B cell (primary cell): ENCODE measurements at regions not wholly inside any gene's neighbourhood (a gene's known extent, or its start where the extent isn't known, plus 50 kb on each side); places are given as distances from the start of the nearest gene placed in this dataset.

Experiments used
- ATAC-seq: fragments of 200-7000 bp; cut with Tn5 transposase; one replicate; pipeline ENCODE4 v1.10.0; 2021; ENCODE audit warnings: low read depth, mild to moderate bottlenecking, moderate number of reproducible peaks, moderate library complexity
- CTCF ChIA-PET: fragments of 350-600 bp; sonication (Branson Sonifier 250); formaldehyde crosslinking; loops from one replicate; lab custom pipeline; 2021; ENCODE audit warnings: antibody characterized with exemption, inconsistent platforms; lab: Charles Lee
- POLR2A ChIA-PET: fragments of 350-600 bp; sonication (Branson Sonifier 250); formaldehyde crosslinking; loops from one replicate; lab custom pipeline; 2021; ENCODE audit warnings: antibody characterized with exemption; lab: Charles Lee
- DNase-seq: peaks from one replicate; pipeline ENCODE4 v3.0.0; 2013
- H2AFZ ChIP-seq: 2 replicates; pipeline ENCODE4 v1.6.1; 2012; ENCODE audit warnings: mild to moderate bottlenecking, low read depth, low read length; ENCODE audit not compliant: insufficient read depth, poor library complexity, severe bottlenecking
- H3K27ac ChIP-seq, 2 donors: 1 replicate in 1 of 2; 2 replicates in 1 of 2; pipeline ENCODE4 v1.5.1; 2012 to 2013; ENCODE audit warnings: low read length in 2 of 2, mild to moderate bottlenecking in 2 of 2, moderate library complexity in 1 of 2
- H3K27me3 ChIP-seq, 4 experiments: fragments of 200-600 bp in 1 of 4; sonication (generic) in 1 of 4; replicated peaks in 1 of 4; 1 replicate in 2 of 4; 2 replicates in 2 of 4; pipeline versions ENCODE4 v1.6.1 to v1.7.0; 2013 to 2016; ENCODE audit warnings: low read length in 3 of 4, mild to moderate bottlenecking in 2 of 4, mixed read lengths in 1 of 4, moderate library complexity in 1 of 4; ENCODE audit not compliant: insufficient read depth in 4 of 4, control insufficient read depth in 3 of 4; ENCODE audit errors: control extremely low read depth in 1 of 4
- H3K36me3 ChIP-seq, 2 experiments: replicated peaks in 1 of 2; 1 replicate in 1 of 2; 2 replicates in 1 of 2; pipeline versions ENCODE4 v1.6.1 to v1.7.1; 2013; ENCODE audit warnings: low read length in 1 of 2; ENCODE audit not compliant: insufficient read depth in 2 of 2, control insufficient read depth in 1 of 2; ENCODE audit errors: control extremely low read depth in 1 of 2, extremely low read depth in 1 of 2
- H3K4me1 ChIP-seq, 2 donors: fragments of 200-600 bp in 1 of 2; sonication (generic) in 1 of 2; 1 replicate in 1 of 2; 2 replicates in 1 of 2; pipeline versions ENCODE4 v1.5.1 to v1.6.1; 2013 to 2017; ENCODE audit warnings: low read length in 2 of 2; ENCODE audit not compliant: control insufficient read depth in 2 of 2, insufficient read depth in 2 of 2
- H3K4me2 ChIP-seq: replicated peaks from 2 replicates; pipeline ENCODE3; 2012; ENCODE audit warnings: mild to moderate bottlenecking, low read depth, low read length; ENCODE audit not compliant: poor library complexity, severe bottlenecking
- H3K4me3 ChIP-seq, 5 experiments: fragments of 200-600 bp in 1 of 5; sonication (generic) in 1 of 5; 1 replicate in 3 of 5; 2 replicates in 2 of 5; pipeline versions ENCODE4 v1.5.1 to v1.7.0; 2011 to 2016; ENCODE audit warnings: low read length in 4 of 5, mild to moderate bottlenecking in 4 of 5, low read depth in 2 of 5, control low read depth in 1 of 5, moderate library complexity in 1 of 5; ENCODE audit not compliant: insufficient read depth in 1 of 5; ENCODE audit errors: control extremely low read depth in 1 of 5, extremely low read depth in 1 of 5
- H3K79me2 ChIP-seq: fragments of 200-600 bp; sonication (generic); one replicate; pipeline ENCODE4 v1.6.0; 2016; ENCODE audit warnings: low read length; ENCODE audit not compliant: control insufficient read depth, insufficient read depth
- H3K9ac ChIP-seq: fragments of 200-600 bp; sonication (generic); 2 replicates; pipeline ENCODE4 v1.6.1; 2017; ENCODE audit warnings: mild to moderate bottlenecking, low read length, moderate library complexity
- H3K9me3 ChIP-seq, 3 donors: one replicate each; pipeline versions ENCODE4 v1.6.1 to v1.7.1; 2013; ENCODE audit warnings: low read length in 2 of 3; ENCODE audit not compliant: control insufficient read depth in 2 of 3, insufficient read depth in 1 of 3; ENCODE audit errors: control extremely low read depth in 1 of 3
- H4K20me1 ChIP-seq: 2 replicates; pipeline ENCODE4 v1.6.0; 2012; ENCODE audit warnings: mild to moderate bottlenecking, low read length; ENCODE audit not compliant: insufficient read depth, control insufficient read depth, poor library complexity, severe bottlenecking
- H3K27ac Mint-ChIP-seq: one replicate; pipeline ENCODE4 v1.8.0; 2021; ENCODE audit warnings: mixed read lengths
- H3K27me3 Mint-ChIP-seq: one replicate; pipeline ENCODE4 v1.8.0; 2021; ENCODE audit warnings: mixed read lengths
- H3K4me1 Mint-ChIP-seq: one replicate; pipeline ENCODE4 v1.8.0; 2021; ENCODE audit warnings: mixed read lengths
- H3K4me3 Mint-ChIP-seq: one replicate; pipeline ENCODE4 v1.8.0; 2021; ENCODE audit warnings: mixed read lengths
- H3K9me3 Mint-ChIP-seq: one replicate; pipeline ENCODE4 v1.8.0; 2022; ENCODE audit warnings: mixed read lengths; ENCODE audit not compliant: insufficient read depth
- EZH2 ChIP-seq: IDR thresholded peaks from 2 replicates; pipeline ENCODE4 v1.6.1; 2012; ENCODE audit warnings: borderline replicate concordance, low read depth, mild to moderate bottlenecking, moderate library complexity, low read length; ENCODE audit not compliant: insufficient read depth, poor library complexity, severe bottlenecking
- WGBS: methylation state at CpG from one replicate; pipeline ENCODE4 v1.1.5; 2013; ENCODE audit warnings: missing lambda C conversion rate; ENCODE audit not compliant: insufficient coverage; 5-methylcytosine and 5-hydroxymethylcytosine counted together
- intact Hi-C: fragments of 100-400 bp; cut with micrococcal nuclease; formaldehyde crosslinking; loops from one replicate; pipeline ENCODE4 v1.10.0; 2022
- TF ChIP-seq, protein P1 (sequence below): fragments of 200-600 bp; IDR thresholded peaks from one replicate; pipeline ENCODE4 v1.8.0; 2022; ENCODE audit warnings: antibody characterized with exemption, mild to moderate bottlenecking

DNA sequence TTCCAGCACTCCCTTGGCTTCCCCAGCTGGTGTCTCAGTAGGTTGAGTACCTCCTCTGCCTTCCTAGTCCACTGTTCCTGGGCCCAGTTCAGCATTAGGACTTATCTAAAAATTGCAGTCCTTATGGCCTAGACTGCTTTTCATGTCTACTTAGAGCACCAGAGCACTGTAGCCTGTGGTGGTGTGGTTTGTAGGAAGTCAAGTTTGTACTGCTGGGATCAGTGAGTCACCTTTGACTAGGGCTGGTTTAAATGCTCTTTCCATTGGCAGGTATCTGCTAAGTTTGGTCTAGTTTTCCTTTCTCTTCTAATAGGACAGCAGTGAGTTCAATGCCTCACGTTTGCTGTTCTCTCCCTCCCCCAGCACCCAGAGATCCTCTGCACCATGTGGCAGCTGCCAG is 233.6 kb upstream of the WDFY3 start:
- ATAC-seq (no peak), DNase-seq (no peak)
- H3K27me3 ChIP-seq: peaks cover 0 to 2% (median 0%) of the 10 kb centered on the region in 4 experiments
- no peak overlapping the region for H3K27ac ChIP-seq
- H4K20me1 ChIP-seq: no peaks in the 10 kb centered on the region
- ChIA-PET POLR2A (no interaction called here), CTCF (no interaction called here)
- peaks cover 3 to 17% (median 12%) of the 10 kb centered on the region in 3 donors for H3K9me3 ChIP-seq
- TF ChIP-seq EZH2: no peak
- TF ChIP-seq, protein P1, sequence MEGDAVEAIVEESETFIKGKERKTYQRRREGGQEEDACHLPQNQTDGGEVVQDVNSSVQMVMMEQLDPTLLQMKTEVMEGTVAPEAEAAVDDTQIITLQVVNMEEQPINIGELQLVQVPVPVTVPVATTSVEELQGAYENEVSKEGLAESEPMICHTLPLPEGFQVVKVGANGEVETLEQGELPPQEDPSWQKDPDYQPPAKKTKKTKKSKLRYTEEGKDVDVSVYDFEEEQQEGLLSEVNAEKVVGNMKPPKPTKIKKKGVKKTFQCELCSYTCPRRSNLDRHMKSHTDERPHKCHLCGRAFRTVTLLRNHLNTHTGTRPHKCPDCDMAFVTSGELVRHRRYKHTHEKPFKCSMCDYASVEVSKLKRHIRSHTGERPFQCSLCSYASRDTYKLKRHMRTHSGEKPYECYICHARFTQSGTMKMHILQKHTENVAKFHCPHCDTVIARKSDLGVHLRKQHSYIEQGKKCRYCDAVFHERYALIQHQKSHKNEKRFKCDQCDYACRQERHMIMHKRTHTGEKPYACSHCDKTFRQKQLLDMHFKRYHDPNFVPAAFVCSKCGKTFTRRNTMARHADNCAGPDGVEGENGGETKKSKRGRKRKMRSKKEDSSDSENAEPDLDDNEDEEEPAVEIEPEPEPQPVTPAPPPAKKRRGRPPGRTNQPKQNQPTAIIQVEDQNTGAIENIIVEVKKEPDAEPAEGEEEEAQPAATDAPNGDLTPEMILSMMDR: no peak
- WGBS: no CpG with 5 or more reads among the region's 1 CpG
- Mint-ChIP-seq H3K4me3 (no peak overlapping the region), H3K27me3 (no peaks in the 10 kb centered on the region), H3K9me3 (peaks cover 7% of the 10 kb centered on the region), H3K27ac (no peak overlapping the region), H3K4me1 (no peaks in the 10 kb centered on the region)
- H2AFZ ChIP-seq: no peak overlapping the region
- H3K4me3 ChIP-seq: no peak overlapping the region
- no peaks in the 10 kb centered on the region for H3K4me1 ChIP-seq
- H3K79me2 ChIP-seq: no peaks in the 10 kb centered on the region
- intact Hi-C loops: no loop called here
- H3K4me2 ChIP-seq: no peak overlapping the region
- H3K36me3 ChIP-seq: no peaks in the 10 kb centered on the region
- H3K9ac ChIP-seq: no peak overlapping the region

DNA sequence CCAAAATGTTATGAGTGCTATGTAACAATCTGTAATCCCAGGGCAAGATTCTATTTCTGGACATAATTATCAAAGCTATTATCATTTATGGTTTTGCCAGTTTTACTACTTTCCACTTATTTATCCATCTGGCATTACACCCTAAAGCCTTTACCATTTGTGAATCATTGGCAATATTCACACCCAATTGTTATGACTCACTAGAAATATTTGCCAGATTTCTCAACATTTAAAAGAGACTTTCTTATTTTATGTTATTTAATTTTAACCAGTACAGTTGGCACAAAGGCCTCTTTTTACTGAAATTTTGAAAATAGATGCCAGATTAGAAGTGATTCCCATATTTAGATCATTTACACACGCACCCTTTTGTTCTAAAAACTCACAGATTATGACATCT is 242.7 kb upstream of the WDFY3 start:
- no peaks in the 10 kb centered on the region for H3K79me2 ChIP-seq
- DNase-seq: no peak

More for the DNA sequence above, 242.7 kb upstream of the WDFY3 start:
- Mint-ChIP-seq H3K4me3 (no peak overlapping the region), H3K4me1 (no peaks in the 10 kb centered on the region), H3K27me3 (peaks cover 6% of the 10 kb centered on the region), H3K9me3 (peaks cover 15% of the 10 kb centered on the region), H3K27ac (no peak overlapping the region)
- Histone ChIP-seq H3K9me3 (peaks cover 3 to 14% (median 3%) of the 10 kb centered on the region in 3 donors), H3K4me1 (no peaks in the 10 kb centered on the region), H3K27me3 (peaks cover 0 to 2% (median 0%) of the 10 kb centered on the region in 4 experiments), H4K20me1 (no peaks in the 10 kb centered on the region), H3K4me2 (no peak overlapping the region), H2AFZ (no peak overlapping the region), H3K4me3 (no peak overlapping the region), H3K36me3 (no peaks in the 10 kb centered on the region), H3K9ac (no peak overlapping the region), H3K27ac (no peak overlapping the region)
- ChIA-PET CTCF (no interaction called here), POLR2A (no interaction called here)
- ATAC-seq: no peak
- TF ChIP-seq EZH2: no peak
- intact Hi-C loops: no loop called here
- no CpG with 5 or more reads among the region's 1 CpG for WGBS
